ENCODE measurements at regions not wholly inside any gene's neighbourhood (a gene's known extent, or its start where the extent isn't known, plus 50 kb on each side); places are given as distances from the start of the nearest gene placed in this dataset.

DNA sequence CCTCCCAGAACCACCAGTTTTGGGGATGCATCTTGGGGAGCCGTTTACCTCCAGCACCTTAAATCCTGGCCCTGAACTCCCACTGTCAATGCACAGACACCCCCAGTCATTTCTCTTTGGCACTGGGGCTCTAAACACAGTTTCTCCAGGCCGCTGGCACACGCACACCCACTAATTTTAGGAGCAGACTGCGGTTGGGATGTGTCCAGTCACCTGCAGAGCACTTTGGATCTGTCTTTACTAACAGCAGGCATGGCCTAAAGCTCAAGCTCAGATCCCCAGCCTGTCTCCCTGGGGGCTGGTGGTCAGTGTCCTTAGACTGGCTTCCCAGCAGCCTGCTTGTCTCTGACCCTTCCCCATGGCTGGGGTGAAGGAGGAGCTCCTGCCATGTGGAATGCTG, 49.9 kb downstream of the SYNE3 start:
- DNase-seq, result no peak
- TF ChIP-seq, protein P1, sequence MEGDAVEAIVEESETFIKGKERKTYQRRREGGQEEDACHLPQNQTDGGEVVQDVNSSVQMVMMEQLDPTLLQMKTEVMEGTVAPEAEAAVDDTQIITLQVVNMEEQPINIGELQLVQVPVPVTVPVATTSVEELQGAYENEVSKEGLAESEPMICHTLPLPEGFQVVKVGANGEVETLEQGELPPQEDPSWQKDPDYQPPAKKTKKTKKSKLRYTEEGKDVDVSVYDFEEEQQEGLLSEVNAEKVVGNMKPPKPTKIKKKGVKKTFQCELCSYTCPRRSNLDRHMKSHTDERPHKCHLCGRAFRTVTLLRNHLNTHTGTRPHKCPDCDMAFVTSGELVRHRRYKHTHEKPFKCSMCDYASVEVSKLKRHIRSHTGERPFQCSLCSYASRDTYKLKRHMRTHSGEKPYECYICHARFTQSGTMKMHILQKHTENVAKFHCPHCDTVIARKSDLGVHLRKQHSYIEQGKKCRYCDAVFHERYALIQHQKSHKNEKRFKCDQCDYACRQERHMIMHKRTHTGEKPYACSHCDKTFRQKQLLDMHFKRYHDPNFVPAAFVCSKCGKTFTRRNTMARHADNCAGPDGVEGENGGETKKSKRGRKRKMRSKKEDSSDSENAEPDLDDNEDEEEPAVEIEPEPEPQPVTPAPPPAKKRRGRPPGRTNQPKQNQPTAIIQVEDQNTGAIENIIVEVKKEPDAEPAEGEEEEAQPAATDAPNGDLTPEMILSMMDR (IDR thresholded peaks at IDR 0.05; ENCODE audit: low read depth, low read length, missing control alignments), result no peak
- Histone ChIP-seq H3K27me3 (replicated peaks) (no peaks in the 10 kb centered on the region), H3K36me3 (replicated peaks) (no peaks in the 10 kb centered on the region), H3K27ac (no peak overlapping the region), H3K4me3 (ENCODE audit: low read depth, low read length) (no peak overlapping the region)
- in situ Hi-C loops (cut with HindIII; ENCODE audit: low pct_ligation_motif_present, low sequenced_read_pairs), result no loop called here

DNA sequence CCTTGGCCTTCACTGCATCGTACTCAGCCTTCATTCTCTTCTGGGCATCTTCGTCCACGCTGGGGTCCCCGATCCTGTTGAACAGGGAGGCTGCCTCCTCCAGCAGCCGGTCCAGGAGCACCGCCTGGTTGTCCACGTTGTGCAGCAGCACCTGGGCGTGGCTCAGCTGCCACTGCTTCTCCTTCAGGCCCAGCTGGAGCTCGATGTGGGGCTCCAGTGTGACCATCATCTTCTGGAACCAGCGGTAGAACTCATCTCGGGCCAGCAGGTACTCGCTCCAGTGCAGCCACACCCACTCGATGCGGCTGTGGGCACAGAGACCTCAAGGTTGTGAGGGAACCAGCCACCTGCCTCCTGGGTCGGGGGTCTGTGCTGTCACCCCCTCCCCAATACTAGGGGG, 50.5 kb downstream of the SYNE3 start:
- no peak for DNase-seq
- TF ChIP-seq, protein P1 (IDR thresholded peaks at IDR 0.05; ENCODE audit: low read depth, low read length, missing control alignments), result no peak
- Histone ChIP-seq H3K36me3 (replicated peaks) (no peaks in the 10 kb centered on the region), H3K27me3 (replicated peaks) (no peaks in the 10 kb centered on the region), H3K4me3 (ENCODE audit: low read depth, low read length) (no peak overlapping the region), H3K27ac (no peak overlapping the region)
- in situ Hi-C loops (cut with HindIII; ENCODE audit: low pct_ligation_motif_present, low sequenced_read_pairs), result no loop called here

DNA sequence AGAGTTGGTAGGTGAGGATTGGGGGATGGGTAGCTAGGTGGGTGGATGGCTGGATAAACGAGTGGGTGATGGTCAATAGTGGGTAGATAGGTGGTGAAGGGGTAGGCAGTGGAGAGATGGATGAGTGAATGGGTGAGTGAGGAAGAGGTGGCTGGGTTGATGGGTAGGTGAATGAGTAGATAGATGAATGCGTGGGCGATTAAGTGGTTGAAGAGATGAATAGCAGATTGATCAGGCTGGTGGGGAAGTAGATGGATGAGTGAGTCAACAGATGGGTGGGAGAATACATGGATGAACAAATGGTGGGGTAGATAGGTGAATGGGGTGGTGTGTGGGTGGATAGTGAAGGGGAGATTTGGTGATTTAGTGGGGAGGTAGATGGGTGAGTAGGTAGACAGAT, 51.1 kb downstream of the SYNE3 start:
- in situ Hi-C loops (cut with HindIII; ENCODE audit: low pct_ligation_motif_present, low sequenced_read_pairs), result no loop called here
- Histone ChIP-seq H3K4me3 (ENCODE audit: low read depth, low read length) (no peak overlapping the region), H3K27ac (no peak overlapping the region), H3K36me3 (replicated peaks) (no peaks in the 10 kb centered on the region), H3K27me3 (replicated peaks) (no peaks in the 10 kb centered on the region)
- no peak for DNase-seq
- TF ChIP-seq, protein P1 (IDR thresholded peaks at IDR 0.05; ENCODE audit: low read depth, low read length, missing control alignments), result no peak

DNA sequence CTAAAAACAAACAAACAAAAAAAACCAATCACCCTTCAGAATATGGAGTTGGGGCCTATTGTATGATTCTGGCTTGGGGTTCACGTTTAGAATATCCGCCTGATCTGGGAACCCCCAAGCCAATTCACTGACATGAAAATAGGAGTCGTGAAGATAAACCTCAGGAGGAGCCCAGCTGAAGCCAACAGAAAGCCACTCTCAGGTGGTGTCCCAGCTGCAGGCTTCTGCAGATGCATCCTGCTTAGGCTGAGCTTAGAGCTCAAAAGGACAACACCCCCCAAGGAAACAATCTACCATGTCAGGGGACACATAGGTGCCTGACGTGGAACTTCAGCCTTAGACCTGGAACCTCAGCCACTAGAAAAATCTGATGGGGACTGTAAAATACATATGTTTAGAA, 51.9 kb downstream of the SYNE3 start:
- Histone ChIP-seq H3K27ac (no peak overlapping the region), H3K36me3 (replicated peaks) (no peaks in the 10 kb centered on the region)
- in situ Hi-C loops (cut with HindIII; ENCODE audit: low pct_ligation_motif_present, low sequenced_read_pairs), result no loop called here

DNA sequence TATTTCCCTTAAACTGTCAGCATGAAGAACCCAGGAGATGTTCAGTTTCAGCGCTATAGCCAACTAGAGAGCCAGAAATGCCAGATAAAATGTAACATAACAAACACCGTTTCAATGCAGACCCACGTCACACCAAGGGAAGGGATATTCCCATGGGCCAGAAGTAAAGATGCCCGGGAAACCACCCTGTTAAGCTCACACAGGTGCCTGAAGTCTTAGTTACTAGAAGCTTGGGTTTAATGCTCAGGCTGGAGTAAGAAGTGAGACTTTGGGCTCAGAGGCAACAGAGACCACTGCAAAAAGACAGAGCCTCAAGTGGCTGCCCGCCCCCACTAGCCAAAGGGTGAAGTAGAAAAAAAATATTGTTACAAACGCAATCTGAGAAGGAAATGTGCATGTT, 52.3 kb downstream of the SYNE3 start:
- H3K4me3 ChIP-seq (ENCODE audit: low read depth, low read length), result no peak overlapping the region
- H3K27me3 ChIP-seq (replicated peaks), result no peaks in the 10 kb centered on the region
- in situ Hi-C loops (cut with HindIII; ENCODE audit: low pct_ligation_motif_present, low sequenced_read_pairs), result no loop called here
- TF ChIP-seq, protein P1 (IDR thresholded peaks at IDR 0.05; ENCODE audit: low read depth, low read length, missing control alignments), result no peak
- no peak overlapping the region for H3K27ac ChIP-seq
- no peak for DNase-seq
- H3K36me3 ChIP-seq (replicated peaks), result no peaks in the 10 kb centered on the region

More for the DNA sequence above, 51.9 kb downstream of the SYNE3 start:
- TF ChIP-seq, protein P1 (IDR thresholded peaks at IDR 0.05; ENCODE audit: low read depth, low read length, missing control alignments), result no peak
- no peak overlapping the region for H3K4me3 ChIP-seq (ENCODE audit: low read depth, low read length)
- no peak for DNase-seq
- H3K27me3 ChIP-seq (replicated peaks), result no peaks in the 10 kb centered on the region

DNA sequence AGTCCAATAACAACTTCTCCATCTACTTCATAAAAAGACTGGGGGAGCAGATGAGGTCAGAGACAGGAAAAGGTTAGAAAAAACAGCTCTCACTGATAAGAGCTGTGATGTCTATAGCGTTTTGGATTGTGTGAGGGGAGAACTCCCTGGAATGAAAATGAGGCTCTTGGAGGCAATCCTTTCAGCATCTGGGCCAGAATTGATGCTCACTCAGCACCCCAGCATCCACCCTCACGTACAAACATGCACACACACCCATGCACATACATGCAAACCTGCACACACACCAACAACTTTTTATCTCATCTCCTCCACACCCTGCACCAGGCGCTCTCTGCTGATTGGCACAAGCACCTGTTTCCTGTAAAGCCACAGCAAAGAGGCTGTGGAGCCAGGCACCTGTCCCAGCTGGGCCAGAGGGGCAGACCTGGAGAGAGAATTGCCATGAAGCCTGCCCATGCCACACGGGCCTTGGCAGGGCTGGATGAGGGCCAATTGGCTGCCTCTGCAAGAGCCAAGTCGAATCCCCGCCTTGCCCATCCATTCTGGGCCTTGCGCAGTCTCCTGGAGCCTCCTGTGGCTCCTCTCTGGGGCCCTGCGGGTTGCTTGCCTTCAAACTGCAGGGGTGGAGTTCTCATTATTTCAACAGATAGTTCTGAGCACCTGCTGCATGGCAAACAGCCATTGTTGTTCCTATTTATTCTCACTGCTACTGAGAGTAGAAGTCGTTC, 53.1 kb downstream of the SYNE3 start:
- DNase-seq, result no peak
- Histone ChIP-seq H3K4me3 (ENCODE audit: low read depth, low read length) (no peak overlapping the region), H3K36me3 (replicated peaks) (no peaks in the 10 kb centered on the region), H3K27ac (no peak overlapping the region), H3K27me3 (replicated peaks) (no peaks in the 10 kb centered on the region)
- in situ Hi-C loops (cut with HindIII; ENCODE audit: low pct_ligation_motif_present, low sequenced_read_pairs), result no loop called here
- TF ChIP-seq, protein P1 (IDR thresholded peaks at IDR 0.05; ENCODE audit: low read depth, low read length, missing control alignments), result no peak
